Embryonic facial prominence (tissue), 1 donor: ENCODE measurements at regions not wholly inside any gene's neighbourhood (a gene's known extent, or its start where the extent isn't known, plus 50 kb on each side); places are given as distances from the start of the nearest gene placed in this dataset.

Experiments used
- DNase-seq: peaks from one replicate; pipeline ENCODE4 v3.0.0-alpha.2; 2016; ENCODE audit errors: extremely low spot score

GRCh38 chr21:32216293-32216692, 62.6 kb downstream of the MIS18A start:
- no peak for DNase-seq

- DNase-seq, result no peak
Observed at GRCh38 chr21:32215306-32215685, 63.6 kb downstream of the MIS18A start.

- no peak for DNase-seq
Observed at GRCh38 chr21:32214654-32215305, 64.1 kb downstream of the MIS18A start.

- DNase-seq, result no peak
Observed at GRCh38 chr21:32212116-32212515, 66.7 kb downstream of the MIS18A start.

GRCh38 chr21:32211306-32211705, 67.5 kb downstream of the MIS18A start:
- DNase-seq, result no peak

- DNase-seq, result no peak
Observed at GRCh38 chr21:32209580-32209979, 69.3 kb downstream of the MIS18A start.

GRCh38 chr21:32207406-32207716, 71.5 kb downstream of the MIS18A start:
- no peak for DNase-seq

- no peak for DNase-seq
Observed at GRCh38 chr21:32206631-32207405, 72.0 kb downstream of the MIS18A start.

GRCh38 chr21:32203877-32204480, 74.9 kb downstream of the MIS18A start:
- DNase-seq, result no peak

GRCh38 chr21:32200029-32200428, 78.8 kb downstream of the MIS18A start:
- DNase-seq, result no peak

- no peak for DNase-seq
Observed at GRCh38 chr21:32198384-32198783, 80.5 kb downstream of the MIS18A start.

- no peak for DNase-seq
Observed at GRCh38 chr21:32197896-32198295, 81.0 kb downstream of the MIS18A start.

GRCh38 chr21:32196001-32196400, 82.8 kb downstream of the MIS18A start:
- no peak for DNase-seq

- DNase-seq, result no peak
Observed at GRCh38 chr21:32193098-32193465, 85.8 kb downstream of the MIS18A start.

- no peak for DNase-seq
Observed at GRCh38 chr21:32192291-32193097, 86.4 kb downstream of the MIS18A start.

GRCh38 chr21:32190493-32191144, 88.2 kb downstream of the MIS18A start:
- no peak for DNase-seq

GRCh38 chr21:32189688-32190483, 89.0 kb downstream of the MIS18A start:
- no peak for DNase-seq

GRCh38 chr21:32186804-32187203, 92.0 kb downstream of the MIS18A start:
- no peak for DNase-seq

GRCh38 chr21:32185726-32186125, 93.1 kb downstream of the MIS18A start:
- DNase-seq, result no peak

- DNase-seq, result no peak
Observed at GRCh38 chr21:32185103-32185502, 93.7 kb downstream of the MIS18A start.

- DNase-seq, result no peak
Observed at GRCh38 chr21:32184485-32184884, 94.4 kb downstream of the MIS18A start.
